ENCODE measurements at regions not wholly inside any gene's neighbourhood (a gene's known extent, or its start where the extent isn't known, plus 50 kb on each side); places are given as distances from the start of the nearest gene placed in this dataset.

DNA sequence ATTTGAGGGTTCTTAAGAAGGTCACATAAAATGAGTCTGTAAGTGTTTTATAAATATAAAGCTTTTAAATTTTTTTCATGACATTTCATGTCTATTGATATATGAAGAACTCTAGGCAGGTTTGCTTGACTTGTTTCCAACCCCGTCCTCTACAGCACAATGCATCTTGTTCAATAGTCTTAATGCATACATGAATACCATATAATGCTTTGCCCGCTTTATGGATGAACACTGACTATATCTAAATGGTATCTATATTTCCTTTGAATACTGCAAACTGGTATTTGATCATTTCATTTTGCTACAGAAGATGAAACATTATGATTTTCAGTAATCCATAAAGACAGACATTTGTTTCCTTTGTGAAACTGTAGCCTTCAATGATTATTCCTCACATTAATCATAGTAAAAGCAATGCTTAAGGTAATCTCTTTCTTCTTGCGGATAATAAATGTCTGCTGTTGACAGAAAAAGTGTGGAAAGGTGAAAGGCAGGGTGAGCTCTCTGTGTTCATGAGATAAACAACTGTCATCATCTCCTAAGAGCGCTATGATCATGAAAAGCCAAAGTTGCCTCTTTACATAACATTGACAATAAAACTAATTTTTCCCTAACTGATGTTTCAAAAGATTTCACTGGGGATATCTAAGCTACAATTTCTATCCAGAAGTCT lies 645.1 kb downstream of the CDH8 start:
- TF ChIP-seq, protein P1, sequence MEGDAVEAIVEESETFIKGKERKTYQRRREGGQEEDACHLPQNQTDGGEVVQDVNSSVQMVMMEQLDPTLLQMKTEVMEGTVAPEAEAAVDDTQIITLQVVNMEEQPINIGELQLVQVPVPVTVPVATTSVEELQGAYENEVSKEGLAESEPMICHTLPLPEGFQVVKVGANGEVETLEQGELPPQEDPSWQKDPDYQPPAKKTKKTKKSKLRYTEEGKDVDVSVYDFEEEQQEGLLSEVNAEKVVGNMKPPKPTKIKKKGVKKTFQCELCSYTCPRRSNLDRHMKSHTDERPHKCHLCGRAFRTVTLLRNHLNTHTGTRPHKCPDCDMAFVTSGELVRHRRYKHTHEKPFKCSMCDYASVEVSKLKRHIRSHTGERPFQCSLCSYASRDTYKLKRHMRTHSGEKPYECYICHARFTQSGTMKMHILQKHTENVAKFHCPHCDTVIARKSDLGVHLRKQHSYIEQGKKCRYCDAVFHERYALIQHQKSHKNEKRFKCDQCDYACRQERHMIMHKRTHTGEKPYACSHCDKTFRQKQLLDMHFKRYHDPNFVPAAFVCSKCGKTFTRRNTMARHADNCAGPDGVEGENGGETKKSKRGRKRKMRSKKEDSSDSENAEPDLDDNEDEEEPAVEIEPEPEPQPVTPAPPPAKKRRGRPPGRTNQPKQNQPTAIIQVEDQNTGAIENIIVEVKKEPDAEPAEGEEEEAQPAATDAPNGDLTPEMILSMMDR (IDR thresholded peaks at IDR 0.05): no peak
- H3K27me3 Mint-ChIP-seq (ENCODE audit: insufficient read depth): no peaks in the 10 kb centered on the region; the same call in 1 of the 2 replicates
- no peak overlapping the region for H3K4me3 Mint-ChIP-seq
- no peak for DNase-seq
- H3K27ac Mint-ChIP-seq: no peak overlapping the region
- no peaks in the 10 kb centered on the region for H3K36me3 Mint-ChIP-seq (ENCODE audit: low read depth)
- peaks cover 33% of the 10 kb centered on the region for H3K9me3 Mint-ChIP-seq
- H3K4me1 Mint-ChIP-seq (ENCODE audit: low read depth): no peaks in the 10 kb centered on the region

DNA sequence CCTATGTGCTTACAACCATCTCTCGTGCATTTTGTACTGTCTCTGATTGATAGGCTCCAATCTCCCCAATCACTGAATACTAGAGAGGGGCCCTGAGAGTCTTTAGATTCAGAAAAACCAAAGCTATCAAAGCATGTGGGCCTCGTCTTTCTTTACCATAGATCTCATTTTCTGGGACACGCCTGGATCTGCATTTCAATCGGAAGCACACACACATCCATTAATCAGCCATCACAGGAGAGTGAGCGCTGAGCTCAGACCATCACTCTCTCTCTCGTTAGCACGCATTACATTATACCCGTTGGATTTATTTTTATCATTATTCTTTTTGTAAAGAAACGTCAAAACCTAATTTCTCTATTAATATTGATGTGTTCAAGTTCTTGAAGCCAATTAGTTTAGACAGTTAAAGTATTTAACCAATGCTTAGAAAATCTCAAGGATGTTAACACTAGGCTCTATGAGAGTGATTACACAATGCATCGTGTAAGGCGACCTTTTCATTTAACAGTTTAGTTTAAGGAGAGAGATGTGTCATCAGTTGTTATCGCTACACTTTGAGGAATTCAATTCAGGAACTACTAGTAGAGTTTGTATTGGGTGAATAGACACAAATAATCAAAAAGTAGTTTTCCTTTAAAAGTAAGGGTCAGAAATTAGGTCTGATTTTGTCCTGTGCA lies 650.7 kb downstream of the CDH8 start:
- no peak for DNase-seq
- Mint-ChIP-seq H3K27ac (no peak overlapping the region), H3K9me3 (peaks cover 53% of the 10 kb centered on the region), H3K4me1 (ENCODE audit: low read depth) (no peaks in the 10 kb centered on the region), H3K36me3 (ENCODE audit: low read depth) (peaks cover 4% of the 10 kb centered on the region; the same call in 1 of the 2 replicates), H3K27me3 (ENCODE audit: insufficient read depth) (no peaks in the 10 kb centered on the region), H3K4me3 (no peak overlapping the region)
- TF ChIP-seq, protein P1 (IDR thresholded peaks at IDR 0.05): no peak

DNA sequence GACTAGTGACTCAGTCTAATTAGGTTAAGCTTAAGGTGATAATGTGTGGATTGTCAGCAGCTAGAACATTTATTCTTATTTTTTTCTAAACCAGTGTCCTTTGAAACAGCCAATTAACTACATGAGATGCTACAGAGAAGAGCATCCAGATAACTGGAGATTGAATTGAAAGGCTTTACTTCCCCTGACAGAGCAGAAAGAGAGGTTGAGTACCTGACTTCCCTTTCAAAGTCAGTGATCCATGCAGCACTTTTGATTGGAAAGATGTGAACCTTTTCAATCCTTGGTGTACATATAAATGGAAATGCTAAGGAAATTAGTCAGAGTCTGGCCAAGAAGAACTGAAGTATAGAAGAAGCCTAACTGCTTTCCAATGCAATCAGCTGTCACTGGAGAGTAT lies 653.8 kb downstream of the CDH8 start:
- Mint-ChIP-seq H3K27ac (no peak overlapping the region), H3K36me3 (ENCODE audit: low read depth) (peaks cover 4% of the 10 kb centered on the region; the same call in 1 of the 2 replicates), H3K4me3 (no peak overlapping the region), H3K4me1 (ENCODE audit: low read depth) (no peaks in the 10 kb centered on the region), H3K9me3 (peaks cover 63% of the 10 kb centered on the region), H3K27me3 (ENCODE audit: insufficient read depth) (no peaks in the 10 kb centered on the region)
- DNase-seq: no peak
- TF ChIP-seq, protein P1 (IDR thresholded peaks at IDR 0.05): no peak

DNA sequence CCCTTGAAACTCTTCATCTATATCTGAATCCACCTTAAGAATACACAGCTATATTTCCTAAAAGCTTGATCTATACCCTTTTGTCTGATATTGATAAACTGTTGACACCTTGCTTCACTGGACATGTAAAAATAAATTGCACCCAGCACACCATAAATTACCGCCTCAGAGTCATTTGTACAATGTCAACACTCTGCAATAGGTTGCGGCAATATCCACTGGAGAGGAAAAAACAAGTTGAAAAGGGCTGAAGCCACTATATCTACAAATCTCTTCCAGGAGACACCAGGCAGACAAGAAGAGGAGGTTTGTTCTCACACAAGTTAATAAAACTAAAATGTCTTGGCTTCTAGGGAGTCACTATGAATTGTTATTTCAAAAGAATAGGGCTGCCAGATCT lies 656.9 kb downstream of the CDH8 start:
- DNase-seq: no peak
- TF ChIP-seq, protein P1 (IDR thresholded peaks at IDR 0.05): no peak
- Mint-ChIP-seq H3K9me3 (peaks cover 69% of the 10 kb centered on the region), H3K27me3 (ENCODE audit: insufficient read depth) (no peaks in the 10 kb centered on the region), H3K27ac (no peak overlapping the region), H3K4me1 (ENCODE audit: low read depth) (no peaks in the 10 kb centered on the region), H3K4me3 (no peak overlapping the region), H3K36me3 (ENCODE audit: low read depth) (peaks cover 4% of the 10 kb centered on the region; the same call in 1 of the 2 replicates)

DNA sequence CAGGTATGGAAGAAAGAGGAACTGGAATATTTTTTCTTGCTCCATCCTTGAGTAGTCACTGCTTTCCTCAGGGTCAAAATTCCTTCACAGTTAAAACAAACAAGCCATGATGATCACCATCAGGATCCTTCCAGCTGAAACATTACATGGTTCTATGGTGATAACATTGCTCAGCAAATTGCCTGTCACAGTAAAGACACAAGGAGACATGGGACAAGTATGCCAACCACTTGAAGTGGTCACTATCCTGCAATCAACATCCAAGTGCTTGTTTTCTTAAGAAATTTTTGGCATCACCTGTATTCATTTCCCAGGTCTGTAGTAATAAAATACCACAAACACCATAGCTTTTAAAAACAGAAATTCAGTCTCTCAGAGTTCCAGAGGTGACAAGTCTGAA lies 662.2 kb downstream of the CDH8 start:
- H3K27me3 Mint-ChIP-seq (ENCODE audit: insufficient read depth): no peaks in the 10 kb centered on the region; the same call in 1 of the 2 replicates
- H3K9me3 Mint-ChIP-seq: peaks cover 57% of the 10 kb centered on the region
- H3K4me3 Mint-ChIP-seq: no peak overlapping the region
- DNase-seq: no peak
- no peak overlapping the region for H3K27ac Mint-ChIP-seq
- TF ChIP-seq, protein P1 (IDR thresholded peaks at IDR 0.05): no peak
- no peaks in the 10 kb centered on the region for H3K4me1 Mint-ChIP-seq (ENCODE audit: low read depth)
- 0 out of 2 replicates have a peak, but pooled peaks cover 4% of the 10 kb centered on the region for H3K36me3 Mint-ChIP-seq (ENCODE audit: low read depth)
